ENCODE measurements at regions not wholly inside any gene's neighbourhood (a gene's known extent, or its start where the extent isn't known, plus 50 kb on each side); places are given as distances from the start of the nearest gene placed in this dataset.
"Not testable (repeated sequence)": the region's sequence is repeated elsewhere in the genome, so short reads cannot be mapped to it uniquely, and the experiment has no call there.

DNA sequence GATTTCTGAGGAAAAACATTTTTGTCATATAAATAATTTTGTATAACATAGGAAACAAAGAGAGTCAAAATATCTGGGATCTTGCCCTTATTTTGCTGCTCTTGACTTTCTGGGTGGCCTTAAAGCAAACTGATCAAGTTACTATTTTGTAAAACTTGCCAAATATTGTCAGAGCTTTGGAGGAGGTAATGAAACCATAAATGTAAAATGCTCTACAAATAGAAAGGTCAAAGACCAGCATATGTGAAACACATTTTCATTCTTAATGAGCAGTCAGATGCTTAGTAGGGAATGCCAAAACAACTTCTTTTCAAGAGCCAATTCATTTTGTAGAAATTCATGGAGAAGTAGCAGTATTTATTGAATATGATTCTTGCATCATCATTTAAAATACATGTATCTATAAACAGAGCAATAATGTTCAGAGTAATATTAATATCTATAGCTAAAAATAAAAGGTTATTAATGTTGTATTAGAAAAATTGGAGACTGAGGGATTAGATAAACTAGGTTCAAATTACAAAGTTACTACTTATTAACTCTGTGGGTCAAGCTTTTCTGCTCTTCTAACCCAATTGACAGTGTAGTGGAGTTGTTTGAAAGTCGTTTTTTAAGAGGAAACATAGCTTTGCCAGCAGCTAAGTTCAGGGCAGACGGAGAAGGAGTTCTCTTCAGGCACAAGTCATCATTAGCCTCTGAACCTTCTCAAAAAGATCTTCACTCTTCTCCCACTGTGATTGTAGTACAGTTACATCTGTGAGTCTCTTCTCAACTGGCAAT is 2053.1 kb downstream of the EFNA5 start:
- Mint-ChIP-seq H3K4me3 (no peak overlapping the region), H3K4me1 (ENCODE audit: low read depth) (no peaks in the 10 kb centered on the region), H3K27me3 (ENCODE audit: low read depth) (no peaks in the 10 kb centered on the region), H3K9me3 (peaks cover 6% of the 10 kb centered on the region), H3K36me3 (ENCODE audit: low read depth) (no peaks in the 10 kb centered on the region), H3K27ac (no peak overlapping the region)
- CTCF ChIA-PET: no interaction called here
- no peak for DNase-seq
- intact Hi-C loops (cut with micrococcal nuclease): no loop called here

DNA sequence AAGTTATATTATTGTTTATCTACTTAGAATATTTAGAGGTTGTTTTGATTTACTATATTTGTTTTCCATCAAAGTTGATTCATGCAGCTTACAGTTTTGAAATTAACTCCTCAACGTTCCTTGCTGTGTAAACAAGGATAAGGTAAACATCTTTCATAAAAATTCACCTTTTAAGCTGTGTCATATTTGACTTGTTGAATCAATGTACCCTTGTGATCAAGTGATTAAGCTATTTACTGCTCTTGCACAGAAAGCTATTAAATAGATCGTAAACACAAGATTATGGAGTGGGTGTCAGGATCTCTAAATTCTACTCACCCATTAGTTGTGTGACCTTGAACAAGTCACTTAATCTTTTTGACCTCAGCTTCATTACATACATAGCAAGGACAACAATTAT is 2054.0 kb upstream of the NUDT12 start:
- Mint-ChIP-seq H3K9me3 (peaks cover 4% of the 10 kb centered on the region), H3K27ac (no peak overlapping the region), H3K36me3 (ENCODE audit: low read depth) (no peaks in the 10 kb centered on the region), H3K4me3 (no peak overlapping the region), H3K4me1 (ENCODE audit: low read depth) (no peaks in the 10 kb centered on the region), H3K27me3 (ENCODE audit: low read depth) (no peaks in the 10 kb centered on the region)
- CTCF ChIA-PET: no interaction called here
- intact Hi-C loops (cut with micrococcal nuclease): no loop called here
- DNase-seq: no peak

DNA sequence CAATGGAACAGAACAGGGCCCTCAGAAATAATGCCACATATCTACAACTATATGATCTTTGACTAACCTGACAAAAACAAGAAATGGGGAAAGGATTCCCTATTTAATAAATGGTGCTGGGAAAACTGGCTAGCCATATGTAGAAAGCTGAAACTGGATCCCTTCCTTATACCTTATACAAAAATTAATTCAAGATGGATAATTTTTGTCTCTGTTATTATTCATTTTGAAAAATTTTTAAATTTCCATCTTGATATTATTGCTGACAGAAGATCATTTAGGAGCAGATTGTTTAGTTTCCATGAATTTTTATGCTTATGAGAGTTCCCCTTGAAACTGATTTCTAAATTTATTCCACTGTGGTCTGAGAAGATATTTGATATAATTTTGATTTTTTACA is 2039.8 kb upstream of the NUDT12 start:
- DNase-seq: not testable (repeated sequence)

DNA sequence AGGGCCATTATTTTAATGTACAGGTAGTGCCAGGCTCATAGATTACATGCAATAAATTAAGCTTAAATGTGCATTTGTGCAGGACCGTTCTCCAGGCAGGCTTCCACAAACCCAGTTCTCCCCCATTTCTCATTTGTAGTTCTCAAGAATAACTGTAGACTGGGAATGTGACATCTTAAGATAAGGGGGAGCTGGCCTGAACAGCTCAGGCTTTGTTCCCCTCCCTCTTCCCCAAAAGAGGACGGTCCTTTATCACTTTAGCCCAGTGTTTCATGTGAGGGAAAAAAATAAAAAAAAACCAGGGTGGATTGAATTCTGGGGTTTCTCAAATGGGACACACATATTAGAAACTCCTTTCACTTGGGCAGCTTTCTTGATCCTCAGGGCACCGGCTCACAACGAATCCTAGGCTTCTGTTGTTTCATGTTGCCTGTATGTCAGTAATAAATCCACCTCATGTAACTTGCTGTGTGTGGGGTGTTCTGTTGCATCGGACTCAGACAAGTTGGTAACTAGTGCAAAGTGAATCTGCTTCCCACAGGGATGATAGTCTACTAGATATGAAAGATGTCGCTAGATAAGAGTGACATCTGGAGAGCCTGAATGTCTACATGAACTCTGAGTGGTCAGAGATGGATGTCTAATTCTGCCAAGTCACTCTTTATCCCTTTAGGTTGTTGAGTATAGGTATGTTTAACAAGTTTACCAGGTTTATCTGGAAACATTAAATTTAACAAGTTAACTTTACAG is 2030.6 kb upstream of the NUDT12 start:
- CTCF ChIA-PET: interaction anchor here (0.6 kb wide), 1 partner anchor 526 kb away, joined by 7 read pairs; no protein-coding TSS in a partner anchor
- DNase-seq: no peak
- intact Hi-C loops (cut with micrococcal nuclease): no loop called here
- Mint-ChIP-seq H3K4me1 (ENCODE audit: low read depth) (no peaks in the 10 kb centered on the region), H3K9me3 (peaks cover 2% of the 10 kb centered on the region), H3K27me3 (ENCODE audit: low read depth) (no peaks in the 10 kb centered on the region), H3K27ac (no peak overlapping the region), H3K4me3 (no peak overlapping the region), H3K36me3 (ENCODE audit: low read depth) (no peaks in the 10 kb centered on the region)

More for the DNA sequence above, 2039.8 kb upstream of the NUDT12 start:
- CTCF ChIA-PET; H3K4me1 Mint-ChIP-seq (ENCODE audit: low read depth); H3K27ac Mint-ChIP-seq; H3K27me3 Mint-ChIP-seq (ENCODE audit: low read depth); intact Hi-C loops (cut with micrococcal nuclease); H3K36me3 Mint-ChIP-seq (ENCODE audit: low read depth); H3K4me3 Mint-ChIP-seq: not testable (repeated sequence)
- peaks cover 14% of the 10 kb centered on the region for H3K9me3 Mint-ChIP-seq

DNA sequence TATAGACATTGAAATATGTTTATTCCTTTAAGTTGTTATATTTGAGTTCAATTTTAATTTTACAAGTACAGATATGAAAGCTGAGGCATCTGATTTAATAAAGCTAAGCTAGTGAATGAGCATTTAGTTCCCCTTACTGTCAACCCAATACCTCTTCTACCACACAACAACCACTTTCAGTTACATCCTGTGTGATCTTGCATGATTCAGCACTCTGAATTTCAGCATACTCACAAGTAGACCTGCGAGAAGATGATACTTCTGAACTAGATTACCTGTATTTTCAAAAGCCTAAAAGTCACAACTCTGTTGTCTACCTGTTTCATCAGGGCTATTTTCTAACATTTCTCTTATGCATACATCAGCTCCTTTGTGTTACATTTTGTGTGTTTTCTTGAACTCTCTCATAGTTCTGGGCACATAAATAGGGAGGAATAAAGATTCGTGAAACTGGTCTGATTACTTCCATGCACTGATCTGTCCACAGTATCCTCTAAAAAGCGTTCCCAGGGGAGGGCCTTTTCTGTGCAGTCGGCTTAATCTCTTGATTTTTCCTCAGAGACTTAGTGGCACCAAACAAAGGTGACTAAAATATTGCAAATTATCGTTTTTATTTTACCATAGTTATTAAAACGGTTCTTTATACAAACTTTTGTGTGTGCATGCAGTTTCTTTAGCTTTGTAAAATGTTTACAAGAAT is 2025.5 kb upstream of the NUDT12 start:
- intact Hi-C loops (cut with micrococcal nuclease): no loop called here
- Mint-ChIP-seq H3K36me3 (ENCODE audit: low read depth) (no peaks in the 10 kb centered on the region), H3K27me3 (ENCODE audit: low read depth) (no peaks in the 10 kb centered on the region), H3K4me3 (no peak overlapping the region), H3K27ac (no peak overlapping the region), H3K4me1 (ENCODE audit: low read depth) (no peaks in the 10 kb centered on the region), H3K9me3 (peaks cover 9% of the 10 kb centered on the region)
- CTCF ChIA-PET: no interaction called here
- DNase-seq: no peak

DNA sequence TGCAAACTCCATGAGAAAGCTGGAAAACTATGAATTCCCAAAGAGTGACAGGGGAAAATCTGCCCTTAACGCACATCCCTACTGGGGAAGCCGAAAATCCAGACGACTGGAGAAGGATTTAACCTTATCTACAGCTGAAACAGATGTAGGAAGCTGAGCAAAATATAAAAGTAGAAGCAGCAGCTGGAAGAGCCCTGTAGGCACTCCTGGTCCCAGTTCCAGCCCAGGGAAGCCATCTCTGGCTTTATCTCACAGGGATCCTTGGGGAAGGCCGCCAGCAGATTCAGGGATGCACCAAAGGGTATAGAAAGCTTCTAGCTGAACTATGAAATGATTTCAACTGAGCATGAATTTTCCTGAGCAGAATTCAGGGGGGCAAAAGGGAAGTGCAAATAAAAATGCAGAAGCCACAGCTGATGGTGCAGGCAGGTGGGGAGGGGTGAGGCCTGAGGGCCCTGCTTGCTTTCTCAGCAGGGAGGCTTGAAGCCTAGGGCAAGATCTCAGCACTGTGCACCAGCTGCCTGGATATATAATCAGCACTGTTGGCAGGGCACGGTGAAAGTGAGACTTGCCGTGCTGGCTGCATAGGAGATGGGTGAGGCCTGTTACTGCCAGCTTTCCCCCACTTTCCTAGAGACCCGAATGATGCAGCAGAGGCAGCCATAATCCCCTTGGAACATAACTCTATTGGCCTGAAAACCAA is 2019.5 kb upstream of the NUDT12 start:
- CTCF ChIA-PET: no interaction called here
- H3K4me3 Mint-ChIP-seq: no peak overlapping the region
- intact Hi-C loops (cut with micrococcal nuclease): no loop called here
- H3K4me1 Mint-ChIP-seq (ENCODE audit: low read depth): no peaks in the 10 kb centered on the region
- no peaks in the 10 kb centered on the region for H3K36me3 Mint-ChIP-seq (ENCODE audit: low read depth)
- peaks cover 11% of the 10 kb centered on the region for H3K9me3 Mint-ChIP-seq
- no peak for DNase-seq
- no peaks in the 10 kb centered on the region for H3K27me3 Mint-ChIP-seq (ENCODE audit: low read depth)
- no peak overlapping the region for H3K27ac Mint-ChIP-seq

DNA sequence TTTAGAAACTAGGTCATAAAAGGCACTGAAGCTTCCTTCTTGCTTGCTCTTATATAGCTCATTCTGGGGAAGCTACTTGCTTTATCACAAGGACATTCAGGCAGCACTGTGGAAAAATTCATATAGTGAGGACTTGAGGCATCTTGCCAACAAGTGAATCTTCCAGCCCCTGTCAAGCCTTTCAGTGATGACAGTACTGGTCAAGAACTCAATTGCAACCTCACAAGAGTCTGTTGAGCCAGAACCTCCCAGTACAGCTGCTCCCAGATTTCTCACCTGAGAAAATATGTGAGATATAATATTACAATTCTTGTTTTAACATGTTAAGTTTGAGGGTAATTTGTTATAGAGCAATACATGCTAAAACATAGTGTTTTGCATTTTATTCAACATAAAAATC is 2011.0 kb upstream of the NUDT12 start:
- H3K4me1 Mint-ChIP-seq (ENCODE audit: low read depth): no peaks in the 10 kb centered on the region
- CTCF ChIA-PET: no interaction called here
- H3K27me3 Mint-ChIP-seq (ENCODE audit: low read depth): no peaks in the 10 kb centered on the region
- no peaks in the 10 kb centered on the region for H3K36me3 Mint-ChIP-seq (ENCODE audit: low read depth)
- intact Hi-C loops (cut with micrococcal nuclease): no loop called here
- DNase-seq: no peak
- H3K27ac Mint-ChIP-seq: no peak overlapping the region
- peaks cover 8% of the 10 kb centered on the region for H3K9me3 Mint-ChIP-seq
- H3K4me3 Mint-ChIP-seq: no peak overlapping the region

DNA sequence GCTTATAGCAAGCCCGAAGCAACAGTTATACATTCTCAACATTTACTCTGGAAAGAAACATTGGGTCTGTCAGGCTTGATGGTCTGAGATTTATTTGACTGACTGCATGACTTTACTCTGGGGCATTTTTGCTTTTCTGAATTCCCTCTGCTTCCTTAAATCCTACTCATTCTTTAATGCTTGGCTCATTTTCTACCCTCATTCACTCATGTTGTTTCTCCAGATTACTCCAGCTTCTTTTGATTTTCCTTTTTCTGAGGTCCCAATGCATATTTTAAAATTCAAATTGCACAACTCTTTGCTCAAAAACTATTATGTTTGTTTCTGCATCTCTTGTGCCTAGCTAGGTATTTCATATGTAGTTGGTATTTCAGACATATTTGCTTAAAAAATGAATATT is 2002.9 kb upstream of the NUDT12 start:
- H3K36me3 Mint-ChIP-seq (ENCODE audit: low read depth): no peaks in the 10 kb centered on the region
- CTCF ChIA-PET: no interaction called here
- intact Hi-C loops (cut with micrococcal nuclease): no loop called here

DNA sequence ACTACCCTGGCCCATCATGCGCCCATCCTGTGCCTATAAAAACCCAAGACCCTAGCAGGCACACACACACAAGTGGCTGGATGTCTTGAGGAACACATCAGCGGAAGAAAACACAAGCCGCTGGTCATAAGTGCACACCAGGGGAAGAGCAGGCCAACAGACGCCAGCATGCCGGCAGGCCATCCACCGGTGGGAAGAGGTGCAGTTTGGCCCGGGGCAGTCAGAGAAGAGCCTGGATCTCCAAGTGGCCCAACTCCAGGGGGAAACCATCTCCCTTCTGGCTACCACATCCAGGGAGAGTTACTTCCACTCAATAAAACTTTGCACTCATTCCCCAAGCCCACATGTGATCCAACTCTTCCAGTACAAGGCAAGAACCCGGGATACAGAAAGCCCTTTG is 2001.3 kb upstream of the NUDT12 start:
- intact Hi-C loops (cut with micrococcal nuclease): no loop called here
- no peak overlapping the region for H3K27ac Mint-ChIP-seq
- DNase-seq: no peak
- H3K9me3 Mint-ChIP-seq: peaks cover 10% of the 10 kb centered on the region
- H3K4me3 Mint-ChIP-seq: no peak overlapping the region
- H3K36me3 Mint-ChIP-seq (ENCODE audit: low read depth): no peaks in the 10 kb centered on the region
- H3K4me1 Mint-ChIP-seq (ENCODE audit: low read depth): no peaks in the 10 kb centered on the region
- CTCF ChIA-PET: no interaction called here
- H3K27me3 Mint-ChIP-seq (ENCODE audit: low read depth): no peaks in the 10 kb centered on the region

More for the DNA sequence above, 2002.9 kb upstream of the NUDT12 start:
- Mint-ChIP-seq H3K9me3 (peaks cover 9% of the 10 kb centered on the region), H3K27me3 (ENCODE audit: low read depth) (no peaks in the 10 kb centered on the region), H3K4me1 (ENCODE audit: low read depth) (no peaks in the 10 kb centered on the region), H3K4me3 (no peak overlapping the region), H3K27ac (no peak overlapping the region)
- DNase-seq: no peak

DNA sequence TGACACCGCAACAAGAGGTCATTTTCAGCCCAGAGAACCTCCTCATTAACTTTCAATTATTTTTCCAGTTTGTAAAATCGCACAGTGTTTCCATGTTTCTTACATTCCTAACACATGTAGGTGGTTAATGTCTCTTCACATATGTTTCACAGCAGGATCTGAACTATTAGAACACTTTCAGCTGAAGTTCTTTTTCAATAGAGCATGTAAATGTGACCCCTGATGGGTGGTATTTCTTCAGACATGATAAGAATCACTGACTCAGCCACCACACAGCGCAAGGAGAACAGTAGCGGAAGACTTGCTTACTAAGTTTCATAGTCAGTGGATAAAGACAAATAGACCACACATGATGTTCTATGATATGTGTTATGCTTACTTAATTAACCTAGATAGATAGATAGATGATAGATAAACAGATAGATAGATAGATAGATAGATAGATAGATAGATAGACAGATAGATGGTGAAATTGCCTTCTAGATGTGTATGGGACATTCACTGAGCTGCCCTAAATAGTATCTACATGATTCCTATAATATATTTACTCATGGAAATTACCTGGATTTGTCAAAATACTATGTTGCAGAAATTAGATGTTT is 1992.1 kb upstream of the NUDT12 start:
- Mint-ChIP-seq H3K4me3 (no peak overlapping the region), H3K36me3 (ENCODE audit: low read depth) (no peaks in the 10 kb centered on the region), H3K9me3 (peaks cover 8% of the 10 kb centered on the region), H3K27ac (no peak overlapping the region), H3K4me1 (ENCODE audit: low read depth) (no peaks in the 10 kb centered on the region), H3K27me3 (ENCODE audit: low read depth) (no peaks in the 10 kb centered on the region)
- intact Hi-C loops (cut with micrococcal nuclease): no loop called here
- no peak for DNase-seq
- CTCF ChIA-PET: no interaction called here

DNA sequence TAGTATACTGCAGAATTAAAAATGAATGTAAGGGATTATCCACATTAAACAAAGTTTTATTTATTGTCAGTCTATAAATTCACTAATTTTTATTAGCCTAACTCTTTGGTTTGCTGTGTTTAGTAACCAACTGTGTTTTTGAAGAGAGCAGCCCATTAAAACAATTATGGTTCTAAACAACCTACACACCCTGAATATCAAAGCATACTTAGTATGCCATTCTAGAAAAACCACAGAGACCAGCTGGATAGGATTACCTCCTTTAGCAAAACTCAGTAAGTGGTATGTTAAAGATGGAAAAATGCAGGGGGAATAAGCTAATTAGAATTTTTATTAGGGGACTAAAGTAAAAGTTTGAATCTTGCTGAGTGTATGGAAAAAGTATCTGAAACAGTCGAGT is 1981.7 kb upstream of the NUDT12 start:
- Mint-ChIP-seq H3K4me1 (ENCODE audit: low read depth) (no peaks in the 10 kb centered on the region), H3K9me3 (peaks cover 2% of the 10 kb centered on the region), H3K27ac (no peak overlapping the region), H3K36me3 (ENCODE audit: low read depth) (no peaks in the 10 kb centered on the region), H3K4me3 (no peak overlapping the region), H3K27me3 (ENCODE audit: low read depth) (no peaks in the 10 kb centered on the region)
- CTCF ChIA-PET: no interaction called here
- no peak for DNase-seq
- intact Hi-C loops (cut with micrococcal nuclease): no loop called here

DNA sequence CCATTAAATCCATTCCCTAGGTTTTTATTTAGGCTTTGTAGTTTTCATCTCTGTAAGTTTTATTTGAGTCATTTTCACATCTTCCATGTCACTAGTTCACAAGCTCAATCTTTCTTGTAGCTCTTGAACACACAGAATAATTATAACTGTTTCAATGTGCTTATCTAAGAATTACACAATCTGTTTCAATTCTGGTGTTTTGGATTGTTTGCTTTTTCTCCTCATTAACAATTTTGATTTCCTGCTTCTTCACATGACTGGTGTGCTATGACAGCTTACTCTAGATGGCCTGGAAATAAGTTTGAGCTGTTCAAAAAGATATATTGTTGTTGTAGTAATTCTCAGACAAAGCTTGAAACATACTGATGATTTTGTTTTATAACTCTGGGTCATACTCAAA is 1974.1 kb upstream of the NUDT12 start:
- no peak overlapping the region for H3K4me3 Mint-ChIP-seq
- H3K27me3 Mint-ChIP-seq (ENCODE audit: low read depth): no peaks in the 10 kb centered on the region
- H3K36me3 Mint-ChIP-seq (ENCODE audit: low read depth): no peaks in the 10 kb centered on the region
- CTCF ChIA-PET: no interaction called here
- intact Hi-C loops (cut with micrococcal nuclease): no loop called here
- H3K27ac Mint-ChIP-seq: no peak overlapping the region
- no peak for DNase-seq
- H3K9me3 Mint-ChIP-seq: peaks cover 9% of the 10 kb centered on the region
- no peaks in the 10 kb centered on the region for H3K4me1 Mint-ChIP-seq (ENCODE audit: low read depth)

All from activated naive CD4-positive, alpha-beta T cell treated with anti-CD3 and anti-CD28 coated beads for 36 hours (primary cell).